ENCODE measurements at regions not wholly inside any gene's neighbourhood (a gene's known extent, or its start where the extent isn't known, plus 50 kb on each side); places are given as distances from the start of the nearest gene placed in this dataset.

- DNase-seq: no peak
Observed at GRCh38 chr13:109976206-109976997, 190.0 kb upstream of the IRS2 start.

- no peak for DNase-seq
Observed at GRCh38 chr13:109974354-109974753, 188.0 kb upstream of the IRS2 start.

- no peak for DNase-seq
Observed at GRCh38 chr13:109973279-109973678, 186.9 kb upstream of the IRS2 start.

GRCh38 chr13:109971456-109972090 is 185.2 kb upstream of the IRS2 start:
- no peak for DNase-seq

- no peak for DNase-seq
Observed at GRCh38 chr13:109971006-109971405, 184.6 kb upstream of the IRS2 start.

GRCh38 chr13:109968876-109969577 is 182.6 kb upstream of the IRS2 start:
- no peak for DNase-seq

- no peak for DNase-seq
Observed at GRCh38 chr13:109963960-109964563, 177.7 kb upstream of the IRS2 start.

GRCh38 chr13:109963384-109963783 is 177.0 kb upstream of the IRS2 start:
- DNase-seq: no peak

- DNase-seq: no peak
Observed at GRCh38 chr13:109959903-109960302, 173.5 kb upstream of the IRS2 start.

GRCh38 chr13:109957875-109958274 is 171.5 kb upstream of the IRS2 start:
- no peak for DNase-seq

GRCh38 chr13:109955598-109955997 is 169.2 kb upstream of the IRS2 start:
- DNase-seq: no peak

GRCh38 chr13:109954441-109954840 is 168.1 kb upstream of the IRS2 start:
- no peak for DNase-seq

GRCh38 chr13:109951491-109951890 is 165.1 kb upstream of the IRS2 start:
- no peak for DNase-seq

GRCh38 chr13:109949397-109949796 is 163.0 kb upstream of the IRS2 start:
- DNase-seq: no peak

GRCh38 chr13:109947006-109947405 is 160.6 kb upstream of the IRS2 start:
- no peak for DNase-seq

GRCh38 chr13:109945206-109945960 is 159.0 kb upstream of the IRS2 start:
- no peak for DNase-seq

GRCh38 chr13:109941951-109942350 is 155.6 kb upstream of the IRS2 start:
- DNase-seq: no peak

GRCh38 chr13:109941221-109941620 is 154.8 kb upstream of the IRS2 start:
- no peak for DNase-seq

- no peak for DNase-seq
Observed at GRCh38 chr13:109940637-109941036, 154.3 kb upstream of the IRS2 start.

- no peak for DNase-seq
Observed at GRCh38 chr13:109939838-109940237, 153.5 kb upstream of the IRS2 start.

- DNase-seq: no peak
Observed at GRCh38 chr13:109939180-109939579, 152.8 kb upstream of the IRS2 start.

GRCh38 chr13:109938255-109938936 is 152.0 kb upstream of the IRS2 start:
- no peak for DNase-seq

Data from NCI-H2081 treated with DMSO at 0.1 percent for 48 hours (cell line).